ENCODE measurements at regions not wholly inside any gene's neighbourhood (a gene's known extent, or its start where the extent isn't known, plus 50 kb on each side); places are given as distances from the start of the nearest gene placed in this dataset.

DNA sequence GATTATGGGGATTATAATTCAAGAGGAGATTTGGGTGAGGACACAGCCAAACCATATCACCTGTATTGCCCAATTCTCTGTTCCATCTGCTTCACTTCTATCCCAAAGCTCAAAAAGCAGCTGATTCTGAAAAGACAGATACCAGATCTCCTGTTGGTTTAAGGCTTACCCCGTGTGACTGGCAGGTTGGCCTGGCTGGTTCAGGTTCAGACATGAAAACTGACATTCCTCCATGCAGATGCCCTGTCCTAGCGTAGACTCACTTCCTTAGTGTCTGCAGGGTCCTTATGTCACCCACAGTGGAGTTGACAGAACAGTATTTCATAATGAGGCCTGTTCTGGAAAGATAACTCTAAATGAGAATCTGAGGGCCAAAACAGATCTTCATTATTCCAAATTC is 61.1 kb upstream of the FLRT2 start:
- Histone ChIP-seq H2AFZ (ENCODE audit: low read length) (no peak overlapping the region), H3K4me1 (ENCODE audit: insufficient read depth, low read length, poor library complexity, severe bottlenecking) (no peaks in the 10 kb centered on the region), H3K9me2 (ENCODE audit: insufficient read depth, low read length) (no peaks in the 10 kb centered on the region), H3K9me3 (ENCODE audit: low read length) (no peaks in the 10 kb centered on the region), H3K27ac (ENCODE audit: low read depth, low read length, poor library complexity, severe bottlenecking) (no peak overlapping the region), H3K79me2 (ENCODE audit: insufficient read depth, low read depth, low read length) (no peaks in the 10 kb centered on the region), H3K4me3 (ENCODE audit: low read depth, low read length, poor library complexity, severe bottlenecking) (no peak overlapping the region), H4K20me1 (ENCODE audit: insufficient read depth, low read length) (no peaks in the 10 kb centered on the region), H3K4me2 (ENCODE audit: low read length) (no peak overlapping the region), H3K36me3 (ENCODE audit: insufficient read depth, low read length) (no peaks in the 10 kb centered on the region)
- TF ChIP-seq EZH2phosphoT487 (IDR thresholded peaks at IDR 0.05; ENCODE audit: borderline replicate concordance, low read depth, low read length) = no peak
- TF ChIP-seq, protein P1, sequence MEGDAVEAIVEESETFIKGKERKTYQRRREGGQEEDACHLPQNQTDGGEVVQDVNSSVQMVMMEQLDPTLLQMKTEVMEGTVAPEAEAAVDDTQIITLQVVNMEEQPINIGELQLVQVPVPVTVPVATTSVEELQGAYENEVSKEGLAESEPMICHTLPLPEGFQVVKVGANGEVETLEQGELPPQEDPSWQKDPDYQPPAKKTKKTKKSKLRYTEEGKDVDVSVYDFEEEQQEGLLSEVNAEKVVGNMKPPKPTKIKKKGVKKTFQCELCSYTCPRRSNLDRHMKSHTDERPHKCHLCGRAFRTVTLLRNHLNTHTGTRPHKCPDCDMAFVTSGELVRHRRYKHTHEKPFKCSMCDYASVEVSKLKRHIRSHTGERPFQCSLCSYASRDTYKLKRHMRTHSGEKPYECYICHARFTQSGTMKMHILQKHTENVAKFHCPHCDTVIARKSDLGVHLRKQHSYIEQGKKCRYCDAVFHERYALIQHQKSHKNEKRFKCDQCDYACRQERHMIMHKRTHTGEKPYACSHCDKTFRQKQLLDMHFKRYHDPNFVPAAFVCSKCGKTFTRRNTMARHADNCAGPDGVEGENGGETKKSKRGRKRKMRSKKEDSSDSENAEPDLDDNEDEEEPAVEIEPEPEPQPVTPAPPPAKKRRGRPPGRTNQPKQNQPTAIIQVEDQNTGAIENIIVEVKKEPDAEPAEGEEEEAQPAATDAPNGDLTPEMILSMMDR (conservative IDR thresholded peaks at IDR 0.05; ENCODE audit: low read length) = no peak
- BruUV-seq (replicated peaks) = no TSS peak
- DNase-seq (ENCODE audit: low spot score) = no peak
- intact Hi-C loops (cut with micrococcal nuclease; ENCODE audit: unreplicated experiment) = no loop called here
- CTCF ChIA-PET (ENCODE audit: unreplicated experiment) = no interaction called here
- POLR2A ChIA-PET = no interaction called here

DNA sequence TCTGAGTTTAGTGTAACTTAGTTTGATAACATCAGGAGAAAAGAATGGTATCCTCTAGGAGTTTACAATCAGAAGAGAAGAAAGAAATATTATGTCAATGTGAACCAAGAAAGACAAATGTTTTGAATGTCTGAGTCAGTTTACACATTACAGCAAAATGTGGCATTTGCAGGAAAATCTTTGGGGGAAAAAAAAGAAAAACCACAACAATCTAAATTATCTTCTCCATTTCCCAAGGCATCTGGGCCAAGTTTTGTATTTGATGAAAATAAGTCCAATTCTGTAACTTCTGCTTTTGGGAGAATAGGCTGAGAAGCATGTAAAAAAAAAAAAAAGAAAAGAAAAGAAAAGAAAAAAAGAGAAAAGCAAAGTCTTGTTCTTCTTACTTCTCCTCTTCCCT is 58.8 kb upstream of the FLRT2 start:
- Histone ChIP-seq H3K27ac (ENCODE audit: low read depth, low read length, poor library complexity, severe bottlenecking) (no peak overlapping the region), H3K9me3 (ENCODE audit: low read length) (no peaks in the 10 kb centered on the region), H4K20me1 (ENCODE audit: insufficient read depth, low read length) (no peaks in the 10 kb centered on the region), H3K79me2 (ENCODE audit: insufficient read depth, low read depth, low read length) (no peaks in the 10 kb centered on the region), H3K36me3 (ENCODE audit: insufficient read depth, low read length) (no peaks in the 10 kb centered on the region), H3K9me2 (ENCODE audit: insufficient read depth, low read length) (no peaks in the 10 kb centered on the region), H2AFZ (ENCODE audit: low read length) (no peak overlapping the region), H3K4me3 (ENCODE audit: low read depth, low read length, poor library complexity, severe bottlenecking) (no peak overlapping the region), H3K4me1 (ENCODE audit: insufficient read depth, low read length, poor library complexity, severe bottlenecking) (no peaks in the 10 kb centered on the region), H3K4me2 (ENCODE audit: low read length) (no peak overlapping the region)
- no peak for DNase-seq (ENCODE audit: low spot score)
- intact Hi-C loops (cut with micrococcal nuclease; ENCODE audit: unreplicated experiment) = no loop called here
- no TSS peak for BruUV-seq (replicated peaks)
- CTCF ChIA-PET (ENCODE audit: unreplicated experiment) = no interaction called here
- POLR2A ChIA-PET = no interaction called here
- TF ChIP-seq, protein P1 (conservative IDR thresholded peaks at IDR 0.05; ENCODE audit: low read length) = no peak
- TF ChIP-seq EZH2phosphoT487 (IDR thresholded peaks at IDR 0.05; ENCODE audit: borderline replicate concordance, low read depth, low read length) = no peak

DNA sequence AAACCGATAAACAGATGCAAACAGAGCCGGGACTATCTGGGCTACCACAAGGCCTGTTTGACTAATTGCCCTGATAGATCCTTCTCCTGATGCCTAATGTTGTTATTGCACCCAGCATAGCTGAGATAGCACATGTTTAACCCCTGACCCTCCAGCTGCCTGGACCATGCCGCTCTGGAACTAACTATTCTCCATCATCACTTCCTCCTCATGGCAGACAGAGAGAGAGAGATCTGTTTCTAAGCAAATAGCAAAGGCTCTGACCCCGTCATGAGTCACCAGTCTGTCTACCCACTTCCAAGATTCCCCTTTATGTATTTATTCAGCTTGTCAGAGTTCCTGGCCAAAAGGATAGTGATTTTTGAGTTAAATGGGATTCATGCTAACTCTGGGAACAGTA is 58.2 kb upstream of the FLRT2 start:
- Histone ChIP-seq H3K4me3 (ENCODE audit: low read depth, low read length, poor library complexity, severe bottlenecking) (no peak overlapping the region), H3K9me3 (ENCODE audit: low read length) (no peaks in the 10 kb centered on the region), H2AFZ (ENCODE audit: low read length) (no peak overlapping the region), H4K20me1 (ENCODE audit: insufficient read depth, low read length) (no peaks in the 10 kb centered on the region), H3K27ac (ENCODE audit: low read depth, low read length, poor library complexity, severe bottlenecking) (no peak overlapping the region), H3K36me3 (ENCODE audit: insufficient read depth, low read length) (no peaks in the 10 kb centered on the region), H3K9me2 (ENCODE audit: insufficient read depth, low read length) (no peaks in the 10 kb centered on the region), H3K79me2 (ENCODE audit: insufficient read depth, low read depth, low read length) (no peaks in the 10 kb centered on the region), H3K4me2 (ENCODE audit: low read length) (no peak overlapping the region), H3K4me1 (ENCODE audit: insufficient read depth, low read length, poor library complexity, severe bottlenecking) (no peaks in the 10 kb centered on the region)
- no TSS peak for BruUV-seq (replicated peaks)
- DNase-seq (ENCODE audit: low spot score) = no peak
- intact Hi-C loops (cut with micrococcal nuclease; ENCODE audit: unreplicated experiment) = no loop called here
- ChIA-PET CTCF (ENCODE audit: unreplicated experiment) (no interaction called here), POLR2A (interaction anchor here (0.5 kb wide), 1 partner anchor 36 kb away, joined by 3 read pairs; no protein-coding TSS in a partner anchor)
- no peak for TF ChIP-seq EZH2phosphoT487 (IDR thresholded peaks at IDR 0.05; ENCODE audit: borderline replicate concordance, low read depth, low read length)
- TF ChIP-seq, protein P1 (conservative IDR thresholded peaks at IDR 0.05; ENCODE audit: low read length) = no peak

Measured in OCI-LY7 (cell line).